Smooth muscle cell (in vitro differentiated cells): ENCODE measurements at regions not wholly inside any gene's neighbourhood (a gene's known extent, or its start where the extent isn't known, plus 50 kb on each side); places are given as distances from the start of the nearest gene placed in this dataset.

ENCODE experiments used
- DNase-seq: peaks from one replicate; lab custom pipeline; 2025; ENCODE audit not compliant: unreplicated experiment; lab: John Stamatoyannopoulos, UW
- H2AFZ ChIP-seq: fragments of 200-600 bp; sonication (generic); 2 replicates; pipeline ENCODE4 v1.6.0; 2016; ENCODE audit warnings: antibody characterized with exemption, low read depth, mild to moderate bottlenecking
- H3F3A ChIP-seq: fragments of 200-600 bp; sonication (generic); 2 replicates; pipeline ENCODE4 v1.6.0; 2017; ENCODE audit warnings: antibody characterized with exemption, low read depth
- H3K27ac ChIP-seq: fragments of 200-600 bp; sonication (generic); 2 replicates; pipeline ENCODE4 v1.5.1; 2016; ENCODE audit warnings: low read depth, mild to moderate bottlenecking
- H3K27me3 ChIP-seq: fragments of 200-600 bp; sonication (generic); 2 replicates; pipeline ENCODE4 v1.6.1; 2016; ENCODE audit warnings: low read depth, mild to moderate bottlenecking
- H3K36me3 ChIP-seq: fragments of 200-600 bp; sonication (generic); 2 replicates; pipeline ENCODE4 v1.5.1; 2016; ENCODE audit warnings: low read depth
- H3K4me1 ChIP-seq: fragments of 200-600 bp; sonication (generic); 2 replicates; pipeline ENCODE4 v1.5.1; 2016; ENCODE audit warnings: low read depth
- H3K4me2 ChIP-seq: fragments of 200-600 bp; sonication (generic); 2 replicates; pipeline ENCODE4 v1.6.0; 2016; ENCODE audit warnings: mild to moderate bottlenecking
- H3K4me3 ChIP-seq: fragments of 200-600 bp; sonication (generic); 2 replicates; pipeline ENCODE4 v1.5.1; 2016; ENCODE audit warnings: mild to moderate bottlenecking
- H3K79me2 ChIP-seq: fragments of 200-600 bp; sonication (generic); 2 replicates; pipeline ENCODE4 v1.6.0; 2016; ENCODE audit warnings: low read depth, mild to moderate bottlenecking
- H3K9ac ChIP-seq: fragments of 200-600 bp; sonication (generic); 2 replicates; pipeline ENCODE4 v1.6.0; 2016; ENCODE audit warnings: low read depth
- H3K9me3 ChIP-seq: fragments of 200-600 bp; sonication (generic); replicated peaks from 2 replicates; pipeline ENCODE4 v1.5.1; 2016; ENCODE audit warnings: low read depth
- H4K20me1 ChIP-seq: fragments of 200-600 bp; sonication (generic); 2 replicates; pipeline ENCODE4 v1.6.0; 2016; ENCODE audit warnings: low read depth
- CTCF ChIP-seq: fragments of 200-600 bp; sonication (generic); IDR thresholded peaks from 2 replicates; pipeline ENCODE4 v1.5.1; 2017; ENCODE audit warnings: borderline replicate concordance, mild to moderate bottlenecking, antibody characterized with exemption; ENCODE audit not compliant: insufficient read depth, poor library complexity, severe bottlenecking
- WGBS: methylation state at CpG from one replicate; pipeline ENCODE4 v1.1.7; 2016; ENCODE audit warnings: low lambda C conversion rate; 5-methylcytosine and 5-hydroxymethylcytosine counted together

GRCh38 chr9:22643541-22643940, 196.9 kb downstream of the DMRTA1 start:
- Histone ChIP-seq H3F3A (no peaks in the 10 kb centered on the region), H3K4me1 (no peaks in the 10 kb centered on the region), H3K9me3 (no peaks in the 10 kb centered on the region), H3K4me3 (no peak overlapping the region), H3K27me3 (no peaks in the 10 kb centered on the region), H3K36me3 (no peaks in the 10 kb centered on the region), H4K20me1 (no peaks in the 10 kb centered on the region), H2AFZ (no peak overlapping the region), H3K27ac (no peak overlapping the region), H3K9ac (no peak overlapping the region), H3K79me2 (no peaks in the 10 kb centered on the region), H3K4me2 (no peak overlapping the region)
- no peak for TF ChIP-seq CTCF
- no peak for DNase-seq

GRCh38 chr9:22645893-22646292, 199.3 kb downstream of the DMRTA1 start:
- Histone ChIP-seq H3K9ac (no peak overlapping the region), H3K4me2 (no peak overlapping the region), H3K27me3 (no peaks in the 10 kb centered on the region), H3K4me3 (no peak overlapping the region), H3K79me2 (no peaks in the 10 kb centered on the region), H2AFZ (no peak overlapping the region), H3K9me3 (no peaks in the 10 kb centered on the region), H4K20me1 (no peaks in the 10 kb centered on the region), H3K27ac (no peak overlapping the region), H3F3A (no peaks in the 10 kb centered on the region), H3K4me1 (no peaks in the 10 kb centered on the region), H3K36me3 (no peaks in the 10 kb centered on the region)
- WGBS: 83% methylated on average over 2 of the region's 2 CpGs
- TF ChIP-seq CTCF: no peak
- DNase-seq: no peak

GRCh38 chr9:22649384-22649783, 202.8 kb downstream of the DMRTA1 start:
- Histone ChIP-seq H3K9me3 (no peaks in the 10 kb centered on the region), H3K4me2 (peak overlapping the region; percentile 6), H3F3A (no peaks in the 10 kb centered on the region), H3K9ac (no peak overlapping the region), H2AFZ (no peak overlapping the region), H3K4me3 (no peak overlapping the region), H3K36me3 (no peaks in the 10 kb centered on the region), H3K27ac (peak overlapping the region; percentile 15), H3K27me3 (no peaks in the 10 kb centered on the region), H3K79me2 (no peaks in the 10 kb centered on the region), H4K20me1 (peaks cover under 1% of the 10 kb centered on the region), H3K4me1 (no peaks in the 10 kb centered on the region)
- no peak for TF ChIP-seq CTCF
- no peak for DNase-seq
- WGBS: 30% methylated on average over 2 of the region's 2 CpGs

- Histone ChIP-seq H3K4me2 (no peak overlapping the region), H3K79me2 (no peaks in the 10 kb centered on the region), H3F3A (no peaks in the 10 kb centered on the region), H3K9ac (no peak overlapping the region), H4K20me1 (peaks cover 3% of the 10 kb centered on the region), H3K9me3 (no peaks in the 10 kb centered on the region), H3K4me1 (no peaks in the 10 kb centered on the region), H3K36me3 (no peaks in the 10 kb centered on the region), H2AFZ (no peak overlapping the region), H3K27ac (no peak overlapping the region), H3K27me3 (no peaks in the 10 kb centered on the region), H3K4me3 (no peak overlapping the region)
- TF ChIP-seq CTCF: no peak
- no peak for DNase-seq
- 92% methylated on average over 3 of the region's 3 CpGs for WGBS
Measured at GRCh38 chr9:22650145-22650544, 203.5 kb downstream of the DMRTA1 start.
